ENCODE measurements at regions not wholly inside any gene's neighbourhood (a gene's known extent, or its start where the extent isn't known, plus 50 kb on each side); places are given as distances from the start of the nearest gene placed in this dataset.

- DNase-seq (ENCODE audit: low read depth), result peak; percentile 54
- H3K4me3 ChIP-seq (ENCODE audit: low read depth, low read length), result no peak overlapping the region
- no peak for TF ChIP-seq CTCF (conservative IDR thresholded peaks at IDR 0.05; ENCODE audit: low read depth, low read length)
Measured at GRCh38 chr6:25088513-25088912, 152.8 kb upstream of the RIPOR2 start.

GRCh38 chr6:25089442-25089841 lies 153.7 kb upstream of the RIPOR2 start:
- no peak for TF ChIP-seq CTCF (conservative IDR thresholded peaks at IDR 0.05; ENCODE audit: low read depth, low read length)
- peak; percentile 31 for DNase-seq (ENCODE audit: low read depth)
- no peak overlapping the region for H3K4me3 ChIP-seq (ENCODE audit: low read depth, low read length)

- no peak for DNase-seq (ENCODE audit: low read depth)
Measured at GRCh38 chr6:25094726-25095125, 159.0 kb upstream of the RIPOR2 start.

GRCh38 chr6:25100288-25100687 lies 164.5 kb upstream of the RIPOR2 start:
- H3K4me3 ChIP-seq (ENCODE audit: low read depth, low read length), result no peak overlapping the region
- DNase-seq (ENCODE audit: low read depth), result peak; percentile 8
- TF ChIP-seq CTCF (conservative IDR thresholded peaks at IDR 0.05; ENCODE audit: low read depth, low read length), result no peak

More at GRCh38 chr6:25094726-25095125, 159.0 kb upstream of the RIPOR2 start:
- H3K4me3 ChIP-seq (ENCODE audit: low read depth, low read length), result no peak overlapping the region
- no peak for TF ChIP-seq CTCF (conservative IDR thresholded peaks at IDR 0.05; ENCODE audit: low read depth, low read length)

- H3K4me3 ChIP-seq (ENCODE audit: low read depth, low read length), result no peak overlapping the region
- TF ChIP-seq CTCF (conservative IDR thresholded peaks at IDR 0.05; ENCODE audit: low read depth, low read length), result no peak
- no peak for DNase-seq (ENCODE audit: low read depth)
Measured at GRCh38 chr6:25103603-25104002, 167.8 kb upstream of the RIPOR2 start.

- no peak for TF ChIP-seq CTCF (conservative IDR thresholded peaks at IDR 0.05; ENCODE audit: low read depth, low read length)
- no peak for DNase-seq (ENCODE audit: low read depth)
- no peak overlapping the region for H3K4me3 ChIP-seq (ENCODE audit: low read depth, low read length)
Measured at GRCh38 chr6:25105070-25105925, 169.5 kb upstream of the RIPOR2 start.

GRCh38 chr6:25107218-25107617 lies 171.5 kb upstream of the RIPOR2 start:
- DNase-seq (ENCODE audit: low read depth), result no peak
- no peak for TF ChIP-seq CTCF (conservative IDR thresholded peaks at IDR 0.05; ENCODE audit: low read depth, low read length)
- no peak overlapping the region for H3K4me3 ChIP-seq (ENCODE audit: low read depth, low read length)

Measured in choroid plexus epithelial cell (primary cell).